Ovary (tissue), 3 donors: ENCODE measurements at regions not wholly inside any gene's neighbourhood (a gene's known extent, or its start where the extent isn't known, plus 50 kb on each side); places are given as distances from the start of the nearest gene placed in this dataset.

Experiments
- EP300 ChIP-seq: sonication (generic); formaldehyde crosslinking; IDR thresholded peaks from one replicate; pipeline ENCODE4 v1.6.1; 2017; ENCODE audit warnings: antibody characterized with exemption
- POLR2A ChIP-seq: fragments of 450-650 bp; IDR thresholded peaks from one replicate; pipeline ENCODE4 v1.6.1; 2017; ENCODE audit warnings: antibody characterized with exemption, mild to moderate bottlenecking, moderate library complexity
- TF ChIP-seq, protein P1 (sequence below), 3 donors: fragments of 450-650 bp in 2 of 3; fragments of 200-600 bp in 1 of 3; IDR thresholded peaks; one replicate each; pipeline versions ENCODE4 v1.5.1 to v1.8.0; 2016 to 2022; ENCODE audit warnings: antibody characterized with exemption in 3 of 3, mild to moderate bottlenecking in 1 of 3
- donor health status: DM: no; HTN: no; CAD: no.

DNA sequence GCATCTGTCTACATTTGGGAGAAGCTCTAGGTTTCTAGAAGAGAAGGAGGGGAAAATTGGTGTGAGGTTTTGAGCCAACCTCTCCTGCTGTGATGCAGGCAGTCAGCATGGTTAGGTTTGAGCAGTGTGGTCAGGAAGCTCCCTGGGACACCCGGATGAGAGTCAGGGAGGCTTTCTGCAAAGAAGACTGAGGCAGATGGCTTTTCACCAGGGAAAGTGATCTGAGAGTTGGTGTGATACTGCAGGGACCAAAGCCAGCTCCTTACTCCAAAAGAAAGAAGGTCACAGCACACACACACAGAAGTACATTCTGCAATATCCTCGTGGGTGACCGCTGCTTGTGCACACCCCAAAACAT, 75.8 kb upstream of the BCL11A start:
- TF ChIP-seq, protein P1, sequence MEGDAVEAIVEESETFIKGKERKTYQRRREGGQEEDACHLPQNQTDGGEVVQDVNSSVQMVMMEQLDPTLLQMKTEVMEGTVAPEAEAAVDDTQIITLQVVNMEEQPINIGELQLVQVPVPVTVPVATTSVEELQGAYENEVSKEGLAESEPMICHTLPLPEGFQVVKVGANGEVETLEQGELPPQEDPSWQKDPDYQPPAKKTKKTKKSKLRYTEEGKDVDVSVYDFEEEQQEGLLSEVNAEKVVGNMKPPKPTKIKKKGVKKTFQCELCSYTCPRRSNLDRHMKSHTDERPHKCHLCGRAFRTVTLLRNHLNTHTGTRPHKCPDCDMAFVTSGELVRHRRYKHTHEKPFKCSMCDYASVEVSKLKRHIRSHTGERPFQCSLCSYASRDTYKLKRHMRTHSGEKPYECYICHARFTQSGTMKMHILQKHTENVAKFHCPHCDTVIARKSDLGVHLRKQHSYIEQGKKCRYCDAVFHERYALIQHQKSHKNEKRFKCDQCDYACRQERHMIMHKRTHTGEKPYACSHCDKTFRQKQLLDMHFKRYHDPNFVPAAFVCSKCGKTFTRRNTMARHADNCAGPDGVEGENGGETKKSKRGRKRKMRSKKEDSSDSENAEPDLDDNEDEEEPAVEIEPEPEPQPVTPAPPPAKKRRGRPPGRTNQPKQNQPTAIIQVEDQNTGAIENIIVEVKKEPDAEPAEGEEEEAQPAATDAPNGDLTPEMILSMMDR (IDR thresholded peaks at IDR 0.05), result no peak
- TF ChIP-seq EP300 (no peak), POLR2A (no peak)
